GM19372 (cell line): ENCODE measurements at regions not wholly inside any gene's neighbourhood (a gene's known extent, or its start where the extent isn't known, plus 50 kb on each side); places are given as distances from the start of the nearest gene placed in this dataset.

ENCODE experiments used
- ATAC-seq: cut with Tn5 transposase; IDR thresholded peaks from one replicate; pipeline ENCODE4 v1.9.1; 2021; ENCODE audit warnings: mild to moderate bottlenecking, low read depth, moderate library complexity; ENCODE audit not compliant: unreplicated experiment

DNA sequence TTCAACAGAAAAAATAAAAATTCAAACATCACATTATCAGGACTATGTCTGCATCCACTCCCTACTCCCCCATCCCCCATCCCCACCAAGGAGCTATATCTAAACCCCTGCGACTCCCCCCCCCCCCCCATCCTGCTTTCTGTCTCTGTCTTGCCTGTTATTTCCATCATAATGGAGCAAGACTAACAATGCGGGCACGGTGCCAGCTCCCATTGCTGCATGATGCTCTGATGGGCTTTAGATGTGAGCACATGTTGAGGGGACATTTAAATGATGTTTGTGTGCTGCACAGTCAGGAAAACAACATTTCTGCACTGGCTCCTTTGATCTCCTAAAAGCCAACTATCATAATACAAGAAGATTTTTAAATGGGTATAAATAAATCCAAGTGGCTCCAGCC, 644.2 kb upstream of the SETBP1 start:
- no peak for ATAC-seq

DNA sequence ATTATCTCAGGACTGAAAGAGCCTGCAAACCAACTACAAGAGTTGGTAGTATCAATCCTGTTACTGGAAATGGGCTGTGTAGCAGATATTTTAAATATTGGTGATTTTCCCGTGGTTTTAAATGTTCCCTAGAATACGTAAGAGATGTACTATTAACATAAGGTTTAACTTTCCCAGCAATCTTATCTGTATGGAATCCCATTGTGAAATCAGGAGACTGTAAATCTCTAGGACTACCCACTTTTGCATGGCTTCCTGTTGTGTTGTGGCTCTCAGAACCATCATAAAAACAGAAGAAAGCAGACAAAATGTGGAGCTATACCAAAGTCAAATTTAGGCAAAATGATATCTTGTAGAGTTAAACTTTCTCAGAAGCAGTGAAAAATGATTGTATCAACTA, 641.5 kb upstream of the SETBP1 start:
- no peak for ATAC-seq

DNA sequence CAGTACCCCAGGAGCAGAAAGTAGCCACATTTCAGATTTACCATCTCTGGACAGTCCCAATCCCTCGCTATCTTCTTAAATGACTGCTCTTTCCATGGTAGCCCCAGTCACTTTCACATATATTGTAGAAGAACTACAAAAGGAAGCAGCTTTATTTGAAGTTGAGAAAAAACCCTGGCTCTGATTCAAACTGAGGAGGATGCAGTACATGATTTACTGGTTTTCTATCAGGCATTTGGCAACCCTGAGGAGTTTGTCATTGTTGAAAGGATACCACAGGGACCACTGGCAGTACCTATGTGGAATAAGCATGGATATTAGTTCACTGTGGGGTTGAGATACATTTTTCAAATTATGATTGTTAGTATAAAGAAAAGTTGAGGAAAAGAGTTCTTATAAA, 640.9 kb upstream of the SETBP1 start:
- no peak for ATAC-seq

DNA sequence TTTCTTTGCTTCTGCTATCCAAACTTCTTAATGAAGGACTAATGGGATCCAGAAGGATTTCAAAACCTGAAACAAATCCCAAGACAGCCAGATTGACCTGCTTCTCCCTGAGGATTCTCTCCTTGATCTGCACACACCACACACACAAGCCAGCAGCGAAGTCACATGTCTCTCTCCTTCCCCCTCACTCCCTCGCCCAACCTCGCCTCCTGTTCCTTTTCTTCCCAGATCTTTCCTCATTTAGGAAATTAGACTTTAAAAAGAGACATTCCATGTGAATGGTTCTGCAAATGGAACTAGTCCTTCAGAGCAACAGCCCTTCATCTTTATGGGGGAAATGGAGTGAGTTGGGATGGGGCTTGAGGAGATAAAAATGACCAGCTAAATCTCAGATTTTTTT, 639.1 kb upstream of the SETBP1 start:
- ATAC-seq: no peak

DNA sequence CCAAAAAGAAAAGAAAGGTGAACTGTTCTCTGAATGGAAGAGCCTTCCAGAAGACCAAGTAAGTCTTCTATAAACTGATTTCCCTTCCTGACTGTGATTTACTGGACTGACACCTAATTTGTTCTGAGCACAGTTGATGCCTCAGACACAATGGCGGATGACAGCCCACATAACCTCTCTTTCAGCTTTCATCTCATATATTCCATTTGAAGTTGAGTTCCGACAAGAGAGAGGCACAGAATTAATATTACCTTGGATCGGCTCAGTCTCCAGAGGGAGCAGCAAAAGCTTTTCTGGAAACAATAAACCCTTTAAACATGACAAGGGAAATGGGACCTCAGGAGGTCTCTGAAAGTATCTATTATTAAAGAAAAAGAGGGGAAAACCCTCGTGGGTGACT, 638.7 kb upstream of the SETBP1 start:
- no peak for ATAC-seq

DNA sequence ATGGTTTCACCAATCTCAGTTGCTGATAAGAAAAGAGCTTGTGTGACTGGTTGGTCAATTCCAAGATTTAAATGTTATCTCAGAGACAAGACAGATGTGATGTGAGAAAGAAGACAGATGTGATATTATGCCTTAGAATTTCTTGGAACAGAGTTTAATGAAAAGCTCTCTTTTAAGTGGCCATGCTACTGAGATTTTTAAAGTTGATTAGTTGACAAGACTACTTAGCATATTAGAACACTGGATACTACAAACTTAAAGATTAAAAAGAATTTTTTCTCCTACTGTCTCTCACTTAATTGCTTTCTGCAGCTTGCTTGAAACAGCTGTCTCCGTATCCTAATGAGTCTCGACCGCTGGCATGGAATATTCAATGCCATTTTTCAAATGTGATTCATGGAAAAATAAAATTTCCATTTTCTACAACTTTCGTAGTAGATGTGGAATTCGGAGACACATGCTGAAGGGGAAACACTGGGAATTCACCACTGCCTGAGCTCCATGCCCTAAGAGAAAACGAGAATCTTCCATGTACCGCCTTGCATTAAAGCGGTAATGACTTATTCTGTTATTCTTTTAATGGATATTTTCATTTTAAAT, 634.2 kb upstream of the SETBP1 start:
- no peak for ATAC-seq

DNA sequence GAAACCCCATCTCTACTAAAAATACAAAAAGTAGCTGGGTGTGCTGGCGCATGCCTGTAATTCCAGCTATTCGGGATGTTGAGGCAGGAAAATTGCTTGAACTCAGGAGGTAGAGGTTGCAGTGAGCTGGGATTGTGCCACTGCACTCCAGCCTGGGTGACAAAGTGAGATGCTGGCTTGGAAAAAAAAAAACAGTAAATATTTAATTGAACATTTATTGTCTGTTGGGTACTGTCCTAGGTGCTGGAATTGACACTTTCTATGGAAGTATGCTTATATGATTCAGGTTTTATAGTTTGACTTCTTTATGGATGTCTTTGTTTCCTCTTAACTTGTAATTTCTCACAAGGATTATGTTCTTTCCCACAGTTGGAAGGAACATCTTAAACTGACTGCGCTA, 633.1 kb upstream of the SETBP1 start:
- ATAC-seq: no peak

DNA sequence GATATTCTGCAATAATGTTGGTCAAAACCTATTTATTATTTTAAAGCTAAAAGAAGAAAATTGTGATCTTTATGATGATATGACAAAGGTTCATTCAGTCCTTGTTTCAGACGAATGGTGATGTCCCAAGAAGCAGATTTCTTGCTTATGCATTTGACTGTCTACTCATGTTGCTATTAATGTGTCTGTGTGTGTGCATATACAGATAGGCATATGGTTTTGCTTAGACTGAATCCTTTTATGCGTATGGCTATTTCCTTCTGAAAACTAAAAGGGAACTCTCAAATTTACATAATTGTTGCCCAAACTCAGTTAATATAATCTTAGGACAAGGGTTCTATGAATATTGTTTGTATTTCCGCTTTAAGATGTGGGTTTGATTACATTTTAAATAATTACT, 632.3 kb upstream of the SETBP1 start:
- no peak for ATAC-seq

DNA sequence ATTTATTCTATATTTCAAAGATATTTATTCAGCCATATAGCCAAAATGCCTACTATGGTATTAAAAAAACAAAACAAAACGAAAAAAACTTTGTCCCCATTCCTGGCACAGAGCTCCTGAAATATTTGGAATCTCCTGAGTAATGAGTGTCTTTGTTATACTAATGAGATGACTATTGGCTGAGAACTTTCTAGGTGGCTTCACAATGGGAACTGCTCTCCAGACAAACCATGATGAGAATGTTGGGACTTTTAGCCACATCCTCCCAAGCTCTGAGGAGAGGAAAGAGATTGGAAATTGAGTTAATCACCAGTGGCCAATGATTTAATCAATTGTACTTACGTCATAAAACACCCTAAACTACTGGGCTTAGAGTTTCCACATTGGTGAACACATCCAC, 631.8 kb upstream of the SETBP1 start:
- no peak for ATAC-seq

DNA sequence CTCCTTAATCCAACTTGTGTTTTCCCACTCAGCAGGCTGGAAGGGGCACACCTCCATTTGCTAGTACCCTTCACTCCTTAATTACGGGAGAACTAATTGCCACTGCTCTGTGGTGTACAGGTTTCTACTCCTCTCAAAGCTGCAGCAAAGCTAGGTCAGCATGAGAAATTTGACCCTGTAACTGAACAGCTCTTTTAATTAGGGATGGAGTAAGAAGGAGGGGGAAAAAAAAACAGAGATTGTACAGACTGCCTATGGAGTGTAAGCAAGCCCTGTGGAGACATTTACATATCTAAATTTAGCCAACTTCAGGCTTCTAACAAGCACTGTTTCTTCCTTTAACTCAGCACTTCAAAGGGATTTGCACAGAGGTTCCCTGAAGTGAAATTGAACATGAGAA, 629.7 kb upstream of the SETBP1 start:
- no peak for ATAC-seq

DNA sequence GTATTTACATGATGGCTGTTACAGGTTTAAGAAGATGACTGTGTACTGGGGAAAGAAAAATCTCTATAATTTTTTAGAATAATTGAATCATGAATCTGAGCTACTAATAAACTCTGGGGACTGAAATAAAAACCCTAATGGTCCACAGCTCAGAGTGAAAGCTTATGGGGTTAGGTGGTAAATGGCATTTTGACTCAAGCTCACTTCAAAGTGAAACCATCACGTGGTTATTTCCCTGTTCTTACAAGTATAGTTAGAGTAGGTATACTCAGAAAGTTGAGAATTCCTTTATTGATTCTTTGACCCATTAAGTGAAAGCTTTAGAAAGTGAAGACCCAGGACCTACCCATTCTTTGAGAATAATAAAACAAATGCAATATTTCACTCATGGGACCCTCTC, 626.2 kb upstream of the SETBP1 start:
- ATAC-seq: no peak

DNA sequence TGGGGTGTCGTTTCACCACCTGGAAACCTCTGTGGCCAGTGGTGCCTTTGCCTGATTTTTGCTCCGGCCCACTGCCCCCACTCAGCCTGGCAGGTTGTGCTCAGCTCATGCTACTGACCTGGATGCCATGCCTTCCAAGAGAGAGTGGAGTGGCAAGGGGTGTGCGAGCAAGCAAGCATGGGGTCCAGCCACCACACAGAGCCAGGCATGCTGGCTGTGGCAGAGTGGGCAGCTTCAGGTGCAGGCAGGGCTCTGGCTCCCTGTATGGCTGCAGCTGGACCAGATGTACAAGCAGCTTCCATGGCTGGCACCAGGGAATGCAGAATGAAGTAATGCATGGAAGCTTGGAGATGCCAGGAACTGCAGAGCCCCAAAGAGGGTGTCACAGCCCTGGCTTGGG, 620.5 kb upstream of the SETBP1 start:
- ATAC-seq: no peak

DNA sequence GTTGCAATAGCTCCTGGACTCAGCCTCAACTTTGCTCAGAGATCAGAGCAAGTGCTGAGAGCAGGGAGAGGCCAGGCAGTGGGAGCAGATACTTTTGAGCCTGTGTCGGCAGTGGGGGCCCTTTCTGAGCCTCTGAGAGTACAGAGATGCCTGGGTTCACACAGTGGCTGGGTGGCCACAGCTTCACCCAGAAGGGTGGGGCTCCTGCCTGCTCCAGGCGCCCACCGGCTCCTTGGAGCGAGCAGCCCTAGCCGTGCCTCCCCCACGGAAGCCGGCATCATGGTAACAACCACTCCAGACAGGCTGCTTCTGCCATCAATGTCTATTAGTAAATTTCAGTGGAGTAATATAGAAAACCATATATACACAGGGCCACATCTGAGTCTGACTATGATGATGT, 619.2 kb upstream of the SETBP1 start:
- no peak for ATAC-seq

DNA sequence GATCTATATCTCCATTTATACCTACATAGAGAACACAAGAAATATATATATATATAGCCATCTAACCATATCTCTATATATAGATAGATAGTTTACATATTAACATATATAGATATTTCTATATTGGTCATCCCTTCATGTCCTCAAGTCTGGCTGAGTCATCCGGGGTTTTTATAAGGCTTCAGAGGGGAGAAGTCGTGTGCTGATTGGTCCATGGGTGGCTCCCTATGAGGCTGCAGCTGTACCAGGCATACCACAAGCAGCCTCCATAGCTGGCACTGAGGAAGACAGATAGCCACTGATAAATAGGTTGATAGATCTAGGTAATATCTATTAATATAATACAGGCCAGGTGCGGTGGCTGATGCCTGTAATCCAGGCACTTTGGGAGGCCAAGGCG, 618.3 kb upstream of the SETBP1 start:
- no peak for ATAC-seq

DNA sequence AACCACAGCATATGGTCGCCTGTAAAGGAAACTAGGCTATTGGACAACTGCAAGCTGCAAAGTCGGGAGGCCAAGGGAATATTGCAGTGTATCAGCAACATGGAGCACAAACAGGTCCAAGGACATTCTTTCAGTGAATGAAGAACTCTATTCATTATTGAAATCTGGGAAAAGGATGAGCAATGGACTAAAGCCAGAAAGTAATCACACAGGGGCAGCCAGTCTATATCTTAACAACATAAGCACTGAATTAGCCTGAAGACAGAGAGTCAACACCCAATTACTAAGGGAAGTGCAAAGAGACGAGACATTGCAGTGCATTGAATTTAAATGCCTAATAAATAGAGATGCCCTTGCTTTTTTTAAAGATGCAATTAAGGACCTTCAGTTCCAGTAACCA, 615.5 kb upstream of the SETBP1 start:
- ATAC-seq: no peak

DNA sequence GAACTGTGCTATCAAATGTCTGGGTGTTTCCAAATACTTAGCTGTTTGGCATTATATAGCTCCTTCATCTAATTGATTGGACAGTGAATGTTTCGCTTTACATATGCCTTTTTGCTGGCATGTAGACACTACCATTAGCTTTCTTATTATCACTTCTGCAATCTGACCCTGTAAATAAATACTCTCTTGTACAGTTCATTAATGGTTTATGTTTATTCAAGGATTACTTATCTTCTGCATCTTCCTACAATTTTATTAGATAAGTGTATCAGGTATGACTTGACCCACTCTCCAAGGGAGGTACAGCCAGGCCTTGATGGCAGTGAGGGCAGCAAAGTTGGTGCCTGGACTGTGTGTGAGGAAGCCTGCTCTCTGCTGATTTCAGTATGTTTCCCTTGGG, 614.1 kb upstream of the SETBP1 start:
- ATAC-seq: no peak

DNA sequence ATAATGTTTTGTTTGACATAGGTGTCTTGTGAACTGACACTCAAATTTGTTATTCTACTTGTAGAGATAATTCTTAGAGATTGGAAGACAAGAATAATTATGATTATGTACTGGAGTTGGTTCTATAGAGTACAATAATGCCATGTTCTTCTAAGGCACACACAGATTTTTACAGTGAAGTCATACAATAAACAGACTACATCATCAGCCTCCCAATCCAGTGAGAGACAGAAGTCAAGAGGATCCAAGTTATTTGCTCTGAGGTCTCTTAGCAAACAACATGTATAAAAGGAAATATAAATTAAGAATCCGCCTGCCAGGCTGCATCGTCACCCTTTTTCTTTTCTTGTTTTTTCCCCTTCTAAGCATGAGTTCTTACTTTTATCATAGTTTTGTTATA, 613.5 kb upstream of the SETBP1 start:
- ATAC-seq: no peak

DNA sequence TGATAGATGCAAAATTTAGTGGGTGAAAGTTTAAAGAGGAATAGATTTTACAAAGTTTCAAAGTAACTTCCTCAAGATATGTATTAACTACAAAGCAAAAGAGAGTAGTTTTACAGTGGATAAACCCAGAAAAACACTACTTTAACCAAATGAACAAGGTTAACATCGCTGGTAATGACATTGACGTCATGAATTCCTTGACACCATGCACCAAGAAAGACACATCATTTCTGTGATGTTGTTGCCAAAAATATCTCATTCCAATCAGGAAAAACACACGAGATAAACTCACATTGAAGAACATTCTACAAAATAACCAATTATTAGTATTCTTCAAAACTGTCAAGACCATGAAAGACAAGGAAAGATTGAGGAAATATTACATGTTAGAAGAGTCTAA, 605.6 kb upstream of the SETBP1 start:
- no peak for ATAC-seq

DNA sequence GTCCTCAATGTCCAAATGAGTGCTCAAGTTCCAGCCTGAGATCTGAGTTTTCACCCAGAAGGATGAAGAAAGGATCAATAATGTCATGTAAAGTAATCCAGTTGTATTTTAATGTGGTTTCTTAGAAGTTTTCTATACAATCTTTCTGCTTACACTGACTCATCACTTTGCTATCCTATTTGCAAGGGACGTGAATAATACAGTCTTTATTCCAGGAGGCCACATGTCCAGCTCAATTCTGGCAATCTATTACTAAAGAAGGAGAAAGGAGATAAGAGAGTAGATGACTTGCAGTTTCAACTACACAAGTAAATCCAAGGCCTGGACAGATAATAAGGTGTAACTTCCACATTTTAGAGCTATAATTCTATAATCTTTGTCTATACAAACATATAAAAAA, 601.1 kb upstream of the SETBP1 start:
- ATAC-seq: no peak

DNA sequence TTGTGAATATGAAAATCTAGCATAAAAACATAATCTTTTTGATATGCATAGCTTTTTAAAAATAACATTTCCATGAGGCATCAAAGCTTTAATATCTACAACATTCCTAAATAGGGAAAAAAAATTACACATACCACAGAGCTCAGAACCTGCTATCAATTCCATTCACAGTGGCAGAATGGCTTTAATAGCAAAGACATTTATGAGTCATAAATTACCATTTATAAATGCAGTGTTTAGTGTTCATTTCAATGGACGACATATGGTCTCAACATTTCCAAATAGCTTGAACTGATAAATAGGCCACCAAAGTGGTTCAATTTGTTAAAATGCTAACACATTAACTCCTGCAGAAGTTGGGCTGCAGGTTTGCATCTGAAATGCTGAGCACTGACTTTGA, 600.6 kb upstream of the SETBP1 start:
- no peak for ATAC-seq

DNA sequence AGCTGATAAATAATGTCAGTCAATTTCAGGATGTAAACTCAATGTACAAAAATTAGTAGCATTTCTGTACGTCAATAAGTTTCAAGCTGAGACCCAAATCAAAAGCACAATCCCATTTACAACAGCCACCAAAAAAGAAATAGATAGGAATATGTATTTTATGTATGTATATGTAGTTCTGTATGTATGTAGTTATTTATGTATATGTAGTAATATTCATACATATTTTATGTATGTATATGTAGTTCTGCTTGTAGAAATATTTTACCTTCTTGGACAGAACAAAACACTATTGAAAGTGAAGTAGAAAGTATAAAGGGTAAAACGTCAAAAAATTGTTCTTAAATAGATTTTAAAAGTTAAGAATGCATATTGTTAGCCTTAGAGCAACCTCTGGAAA, 591.0 kb upstream of the SETBP1 start:
- ATAC-seq: no peak

DNA sequence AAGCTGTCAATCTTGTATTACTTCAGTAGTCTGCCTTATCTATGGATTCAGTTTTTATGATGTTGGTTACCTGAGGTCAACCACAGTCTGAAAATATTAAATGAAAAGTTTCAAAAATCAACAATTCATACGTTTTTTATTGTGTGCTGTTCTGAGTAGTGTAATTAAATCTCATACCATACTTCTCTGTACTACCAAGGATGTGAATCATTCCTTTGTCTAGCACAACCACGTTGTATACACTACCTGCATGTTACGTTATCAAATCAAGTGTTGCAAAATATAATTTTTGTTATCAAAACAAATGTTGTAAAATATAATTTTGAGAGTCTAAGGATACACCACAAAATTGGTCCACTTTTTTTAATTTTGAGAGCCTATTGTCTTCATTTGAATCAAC, 590.2 kb upstream of the SETBP1 start:
- no peak for ATAC-seq

DNA sequence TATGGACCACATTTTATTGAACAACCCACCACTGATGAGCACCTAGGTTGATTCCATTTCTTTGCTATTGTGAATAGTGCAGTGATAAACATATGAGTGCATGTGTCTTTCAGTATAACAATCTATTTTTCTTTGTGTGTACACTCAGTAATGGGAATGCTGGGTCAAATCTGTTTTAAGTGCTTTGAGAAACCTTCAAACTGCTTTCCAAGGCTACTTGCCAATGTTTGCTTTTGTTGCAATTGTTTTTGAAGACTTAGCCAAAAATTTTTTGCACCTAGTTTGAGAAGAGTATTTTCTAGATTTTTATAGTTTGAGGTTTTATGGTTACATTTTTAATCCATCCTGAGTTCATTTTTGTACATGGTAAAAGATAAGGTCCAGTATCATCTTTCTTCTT, 587.4 kb upstream of the SETBP1 start:
- ATAC-seq: no peak
